Stimulated activated CD8-positive, alpha-beta memory T cell treated with anti-CD3 and anti-CD28 coated beads, Interleukin-15, amount 100 ng/mL, for 4 hours (primary cell): ENCODE measurements at regions not wholly inside any gene's neighbourhood (a gene's known extent, or its start where the extent isn't known, plus 50 kb on each side); places are given as distances from the start of the nearest gene placed in this dataset.

Experiments
- DNase-seq, 2 donors: peaks; one replicate each; pipeline ENCODE4 v3.0.0-alpha.2; 2020; ENCODE audit warnings: low read depth in 2 of 2

GRCh38 chr4:37073226-37073840 lies 171.2 kb upstream of the NWD2 start:
- no peak for DNase-seq

- DNase-seq = no peak
These were observed 161.6 kb upstream of the NWD2 start for GRCh38 chr4:37082912-37083311.

GRCh38 chr4:37095925-37096324 lies 148.6 kb upstream of the NWD2 start:
- DNase-seq = no peak

DNA sequence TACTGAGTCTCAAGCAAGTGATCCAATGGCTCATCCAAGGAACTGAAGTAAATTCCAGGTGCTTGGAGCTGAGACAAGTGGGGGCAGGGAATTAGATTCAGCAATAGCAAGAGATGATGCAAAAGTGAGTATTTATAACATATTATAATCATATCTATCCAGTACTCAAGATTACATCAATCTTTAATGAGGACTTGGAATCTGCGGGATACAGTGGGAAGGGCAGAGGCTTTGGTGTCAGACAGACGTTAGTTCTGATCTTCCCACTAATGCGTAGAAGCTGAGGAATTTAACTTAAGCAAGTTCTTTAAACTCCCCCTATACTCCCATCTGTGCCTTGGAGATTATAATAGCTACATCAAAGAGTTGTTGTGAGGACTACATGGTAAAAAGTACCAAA lies 143.4 kb upstream of the NWD2 start:
- no peak for DNase-seq

- DNase-seq = no peak
These were observed 142.9 kb upstream of the NWD2 start for GRCh38 chr4:37101686-37102085.

DNA sequence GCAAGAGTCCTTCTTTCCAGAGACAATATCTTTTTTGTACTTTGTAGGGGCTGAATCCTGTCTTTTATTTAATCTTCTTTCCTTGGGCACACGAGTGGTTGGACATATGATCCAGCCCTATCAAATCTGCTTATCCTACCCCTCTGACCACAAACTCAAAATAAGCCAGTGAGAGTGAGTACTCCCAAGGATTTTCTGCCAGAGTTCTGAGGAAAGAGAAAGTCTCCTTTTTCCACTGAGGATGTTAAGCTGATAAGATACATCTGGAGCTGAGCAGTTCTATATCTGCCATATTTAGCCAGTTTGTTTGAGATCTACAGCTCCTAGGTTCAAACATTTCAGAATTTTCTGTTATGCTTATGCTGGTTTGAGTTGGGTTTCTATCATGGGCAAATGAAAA lies 134.8 kb upstream of the NWD2 start:
- no peak for DNase-seq

DNA sequence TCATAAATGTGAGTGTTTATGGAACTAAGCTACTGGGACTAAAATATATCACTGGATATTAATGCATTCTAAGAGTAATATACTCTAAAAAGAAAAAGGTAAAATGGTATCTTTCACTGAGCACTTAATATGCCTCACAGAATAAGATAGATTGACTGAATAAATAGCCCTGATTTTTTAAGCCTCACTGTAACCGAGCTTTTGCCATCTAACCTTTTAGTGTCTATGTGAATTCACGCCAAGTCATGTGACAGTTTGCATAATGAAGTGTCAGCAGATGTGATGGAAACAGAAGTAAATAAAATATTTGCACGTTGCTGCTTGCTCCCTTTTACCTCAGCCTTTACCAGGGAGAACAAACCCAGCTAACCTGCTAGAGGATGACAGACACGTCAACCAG lies 119.7 kb upstream of the NWD2 start:
- DNase-seq = no peak

DNA sequence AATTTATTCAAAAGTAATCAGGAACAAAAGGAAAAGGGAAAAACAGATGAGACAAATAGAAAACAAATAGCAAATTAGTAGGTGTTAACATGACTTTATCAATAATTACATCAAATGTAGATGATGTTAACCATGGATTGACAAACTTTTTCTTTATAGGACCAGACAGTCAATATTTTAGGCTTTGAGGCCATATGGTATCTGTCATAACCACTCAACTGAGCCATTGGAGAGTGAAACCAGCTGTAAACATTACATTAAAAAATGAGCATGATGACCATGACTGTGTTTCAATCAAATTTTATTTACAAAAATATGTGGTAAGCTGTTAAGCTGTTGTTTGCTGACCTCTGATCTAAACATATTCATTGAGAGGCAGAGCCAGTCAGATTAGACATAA lies 118.5 kb upstream of the NWD2 start:
- no peak for DNase-seq

- no peak for DNase-seq
These were observed 114.1 kb upstream of the NWD2 start for GRCh38 chr4:37130465-37130864.

GRCh38 chr4:37132351-37132974 lies 112.1 kb upstream of the NWD2 start:
- no peak for DNase-seq

- no peak for DNase-seq
These were observed 111.6 kb upstream of the NWD2 start for GRCh38 chr4:37132975-37133360.

- DNase-seq = no peak
These were observed 106.4 kb upstream of the NWD2 start for GRCh38 chr4:37138019-37138653.

DNA sequence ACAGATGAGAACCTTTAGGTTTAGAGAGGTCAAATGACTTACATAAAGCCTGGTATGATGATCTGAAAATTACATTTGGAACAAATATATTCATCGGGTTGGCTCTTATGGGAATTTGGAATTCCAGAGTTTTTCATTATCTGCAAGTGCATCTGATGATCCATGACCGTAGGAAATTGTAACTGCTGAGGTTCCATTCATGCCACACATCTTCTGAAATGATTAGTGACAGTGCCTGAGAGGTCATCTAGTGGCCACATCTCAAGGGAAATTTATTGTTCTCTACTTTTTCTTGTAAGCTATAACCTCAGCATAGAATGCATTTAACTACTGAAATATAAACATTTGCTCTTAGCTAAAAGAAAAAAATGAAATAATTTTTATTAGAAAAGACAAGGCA lies 105.8 kb upstream of the NWD2 start:
- no peak for DNase-seq

GRCh38 chr4:37139987-37140386 lies 104.6 kb upstream of the NWD2 start:
- DNase-seq = no peak

DNA sequence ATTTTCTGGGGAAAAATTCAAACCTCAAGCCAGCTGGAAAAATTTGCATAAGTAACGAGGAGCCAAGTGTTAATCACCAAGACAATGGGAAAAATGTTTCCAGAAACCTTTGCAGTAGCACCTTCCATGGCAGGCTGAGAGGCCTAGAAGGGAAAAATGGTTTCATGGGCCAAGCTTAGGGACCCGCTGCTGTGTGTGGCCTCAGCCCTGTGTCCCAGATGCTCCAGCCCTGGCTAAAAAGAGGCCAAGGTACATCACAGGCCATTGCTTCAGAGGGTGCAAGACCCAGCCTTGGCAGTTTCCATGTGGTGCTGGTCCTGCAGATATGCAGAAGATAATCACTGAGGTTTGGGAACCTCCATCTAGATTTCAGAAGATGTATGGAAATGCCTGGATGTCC lies 98.3 kb upstream of the NWD2 start:
- no peak for DNase-seq

DNA sequence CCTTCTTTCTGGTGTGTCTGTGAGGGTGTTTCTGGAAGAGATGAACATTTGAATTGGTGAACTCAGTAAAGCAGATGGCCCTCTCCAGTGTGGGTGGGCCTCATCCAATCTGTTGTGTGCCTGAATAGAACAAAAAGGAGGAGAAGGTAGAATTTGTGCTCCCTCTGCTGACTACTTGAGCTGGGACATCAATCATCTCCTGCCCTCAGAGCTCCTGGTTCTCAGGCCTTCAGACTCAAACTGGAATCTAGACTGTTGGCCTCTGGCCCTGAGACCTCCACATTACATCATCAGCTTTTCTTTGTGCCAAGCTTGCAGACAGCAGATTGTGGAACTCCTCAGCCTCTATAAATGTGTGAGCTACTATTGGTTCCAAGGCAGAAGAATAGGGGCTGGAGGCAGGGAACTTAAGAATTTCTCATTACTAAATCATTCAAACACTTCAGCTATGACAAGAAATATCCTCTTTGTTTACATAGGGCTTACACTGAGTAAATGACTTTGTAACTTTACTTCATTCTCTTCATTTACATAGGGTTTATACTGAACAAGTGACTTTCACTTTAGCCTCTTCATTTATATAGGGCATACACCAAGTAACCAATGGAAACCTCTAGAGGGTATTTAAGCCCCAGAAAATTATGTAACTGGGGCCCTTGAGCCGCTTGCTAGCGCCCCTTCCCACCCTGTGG lies 86.9 kb upstream of the NWD2 start:
- DNase-seq = no peak

GRCh38 chr4:37160653-37161052 lies 83.9 kb upstream of the NWD2 start:
- DNase-seq = no peak

DNA sequence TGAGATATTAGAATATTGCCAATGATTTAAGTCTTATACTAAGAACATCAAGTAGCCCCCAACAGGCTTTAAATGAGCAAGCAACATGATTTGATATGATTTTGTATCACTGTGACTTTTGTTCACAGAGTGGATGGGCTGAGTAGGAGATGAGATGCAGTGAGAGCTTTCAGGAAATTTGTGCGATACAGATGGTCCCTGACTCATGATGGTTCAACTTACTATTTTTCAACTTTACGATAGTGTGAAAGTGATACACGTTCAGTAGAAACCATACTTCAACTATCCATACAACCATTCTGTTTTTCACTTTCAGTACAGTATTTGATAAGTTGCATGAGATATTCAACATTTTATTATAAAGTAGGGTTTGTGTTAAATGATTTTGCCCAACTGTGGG lies 78.7 kb upstream of the NWD2 start:
- no peak for DNase-seq

- no peak for DNase-seq
These were observed 74.6 kb upstream of the NWD2 start for GRCh38 chr4:37169956-37170355.

- DNase-seq = no peak
These were observed 56.4 kb upstream of the NWD2 start for GRCh38 chr4:37188100-37188499.
